HG03095 (cell line): ENCODE measurements at regions not wholly inside any gene's neighbourhood (a gene's known extent, or its start where the extent isn't known, plus 50 kb on each side); places are given as distances from the start of the nearest gene placed in this dataset.
A peak's percentile ranks its signal among the peaks of the same experiment; 100 is the strongest.
"Not testable (repeated sequence)": the region's sequence is repeated elsewhere in the genome, so short reads cannot be mapped to it uniquely, and the experiment has no call there.

ENCODE experiments used
- ATAC-seq: cut with Tn5 transposase; IDR thresholded peaks from one replicate; pipeline ENCODE4 v1.9.1; 2021; ENCODE audit warnings: moderate library complexity; ENCODE audit not compliant: unreplicated experiment

- no peak for ATAC-seq
Measured at GRCh38 chr5:14953075-14953607, 81.6 kb upstream of the ANKH start.

- ATAC-seq, result no peak
Measured at GRCh38 chr5:14948383-14948782, 76.8 kb upstream of the ANKH start.

DNA sequence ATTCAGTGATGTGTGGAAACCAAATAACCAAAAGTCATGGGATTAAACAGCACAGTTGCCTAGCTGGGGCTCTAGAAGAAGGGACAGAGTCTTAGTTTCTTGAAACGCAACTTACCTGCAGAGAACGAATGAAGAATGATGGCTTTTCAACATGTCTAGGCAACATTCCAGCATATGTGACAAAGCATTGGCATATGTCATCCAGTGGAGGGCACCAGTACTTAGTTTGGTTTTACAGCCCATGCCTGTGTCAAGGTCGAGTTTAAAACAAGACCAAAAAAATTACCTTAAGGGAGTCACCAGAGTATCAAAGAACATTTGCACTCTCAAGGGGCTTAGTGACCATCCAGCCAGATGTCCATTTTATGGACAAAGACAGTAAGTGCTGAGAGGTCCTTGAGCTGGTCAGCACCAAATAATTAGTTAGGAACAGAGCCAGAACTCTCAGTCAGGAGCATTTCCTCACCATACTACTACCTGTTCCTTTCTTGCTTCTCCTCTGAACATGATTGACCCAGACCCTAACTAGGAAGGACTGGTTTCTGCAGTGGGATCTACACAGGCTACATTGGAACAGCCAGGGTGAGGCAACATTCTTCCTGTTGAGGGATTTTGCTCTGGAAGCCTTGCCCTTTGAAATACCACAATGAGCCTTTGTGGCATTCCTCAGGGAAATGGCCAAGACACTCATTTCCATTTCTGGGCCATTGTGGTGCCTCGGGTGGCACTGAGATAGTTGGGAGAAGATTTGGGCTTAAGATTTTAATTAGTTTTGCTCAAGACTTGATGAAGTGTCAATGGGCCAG is 75.4 kb upstream of the ANKH start:
- peak; percentile 70 for ATAC-seq

DNA sequence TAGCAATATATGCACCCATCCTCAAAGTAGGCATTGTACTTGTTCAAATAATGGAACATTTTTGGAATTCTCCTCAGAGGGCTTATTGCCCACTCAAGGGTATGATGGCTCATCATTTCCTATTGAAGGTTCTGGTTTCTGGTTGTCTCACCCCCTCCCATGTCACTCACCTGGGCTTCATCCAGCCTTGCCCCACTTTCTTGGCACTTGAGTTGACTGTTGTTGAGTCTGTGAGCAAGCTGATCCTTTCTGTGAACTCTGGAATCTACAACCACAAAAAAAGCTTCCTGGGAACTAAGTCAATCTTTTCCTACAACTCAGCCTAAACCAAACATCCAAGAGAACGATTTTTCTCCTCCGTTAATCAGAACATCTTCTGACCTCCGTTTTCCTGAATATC is 73.9 kb upstream of the ANKH start:
- no peak for ATAC-seq

GRCh38 chr5:14944996-14945395 is 73.4 kb upstream of the ANKH start:
- ATAC-seq, result no peak

- no peak for ATAC-seq
Measured at GRCh38 chr5:14944350-14944739, 72.8 kb upstream of the ANKH start.

DNA sequence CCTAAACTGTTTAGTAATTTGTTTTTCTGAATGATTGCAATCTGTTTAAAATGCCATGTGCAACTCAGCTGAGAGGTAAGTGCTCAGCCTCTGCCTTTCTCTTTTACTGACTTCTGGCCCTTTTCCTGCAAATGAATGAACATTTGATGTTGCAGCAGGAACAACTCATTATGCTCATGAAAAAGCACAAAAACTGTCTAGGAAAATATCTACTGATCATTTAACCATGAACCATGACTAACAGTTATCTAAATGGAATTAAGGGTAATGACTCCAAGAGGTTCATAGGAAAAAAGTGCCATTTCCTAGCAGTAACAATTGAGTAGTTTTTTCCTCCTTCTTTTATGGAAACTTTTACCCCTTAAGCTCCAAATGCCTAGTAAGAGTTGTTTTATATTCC is 70.6 kb upstream of the ANKH start:
- no peak for ATAC-seq

- no peak for ATAC-seq
Measured at GRCh38 chr5:14937254-14937653, 65.7 kb upstream of the ANKH start.

DNA sequence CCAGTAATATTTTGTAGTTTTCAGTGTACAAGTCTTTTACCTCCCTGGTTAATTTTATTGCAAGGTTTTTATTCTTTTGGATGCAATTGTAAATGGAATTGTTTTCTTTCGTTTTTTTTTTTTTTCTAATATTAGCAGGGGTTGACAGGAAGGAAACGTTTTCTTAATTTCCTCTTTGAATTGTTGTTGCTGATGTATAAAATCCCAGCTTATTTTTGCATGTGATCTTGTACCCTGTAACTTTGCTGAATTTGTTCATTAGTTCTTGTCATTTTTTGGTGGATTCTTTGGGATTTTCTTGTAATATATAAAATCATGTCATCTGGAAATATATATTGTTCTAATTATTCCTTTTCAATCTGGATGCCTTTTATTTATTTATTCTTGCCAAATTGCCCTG is 65.0 kb upstream of the ANKH start:
- no peak for ATAC-seq

DNA sequence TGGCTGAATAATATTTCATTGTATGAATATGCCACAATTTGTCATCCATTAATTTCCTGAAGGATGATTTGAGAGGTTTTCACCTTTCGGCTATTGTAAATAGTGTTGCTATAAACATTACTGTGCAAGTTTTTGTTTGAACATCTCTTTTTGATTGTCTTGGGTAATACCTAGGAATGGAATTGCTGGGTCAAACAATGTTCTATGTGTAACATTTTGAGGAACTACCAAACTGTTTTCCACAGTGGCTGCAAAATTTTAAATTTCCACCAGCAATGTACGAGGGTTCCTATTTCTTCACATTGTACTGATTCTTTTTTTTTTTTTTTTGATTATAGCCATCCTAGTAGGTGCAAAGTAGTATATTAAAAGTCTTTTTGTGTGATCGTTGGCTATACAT is 63.8 kb upstream of the ANKH start:
- no peak for ATAC-seq

DNA sequence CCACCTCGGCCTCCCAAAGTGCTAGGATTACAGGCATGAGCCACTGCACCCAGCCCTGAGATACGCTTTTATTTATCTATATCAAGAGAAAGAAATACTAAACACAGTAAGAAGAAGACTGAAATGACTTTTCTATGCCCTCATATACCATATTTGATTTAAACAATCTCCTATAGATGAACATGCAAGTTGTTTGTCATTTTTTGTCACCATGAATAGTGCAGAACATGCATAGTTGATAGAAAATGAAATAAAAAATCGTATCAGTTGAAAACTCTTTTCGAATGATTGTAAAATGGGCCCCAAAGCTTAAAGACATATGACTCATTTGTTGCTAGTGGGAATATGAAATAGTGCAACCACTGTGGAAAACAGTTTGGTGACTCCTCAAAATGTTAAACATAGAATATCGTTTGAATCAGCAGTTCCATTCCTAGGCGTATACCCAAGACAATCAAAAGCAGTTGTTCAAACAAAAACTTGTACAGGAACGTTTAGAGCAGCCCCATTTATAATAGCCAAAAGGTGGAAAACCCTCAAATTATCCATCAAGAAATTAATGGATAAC is 61.4 kb upstream of the ANKH start:
- ATAC-seq, result no peak

GRCh38 chr5:14930486-14930885 is 58.9 kb upstream of the ANKH start:
- ATAC-seq, result no peak

DNA sequence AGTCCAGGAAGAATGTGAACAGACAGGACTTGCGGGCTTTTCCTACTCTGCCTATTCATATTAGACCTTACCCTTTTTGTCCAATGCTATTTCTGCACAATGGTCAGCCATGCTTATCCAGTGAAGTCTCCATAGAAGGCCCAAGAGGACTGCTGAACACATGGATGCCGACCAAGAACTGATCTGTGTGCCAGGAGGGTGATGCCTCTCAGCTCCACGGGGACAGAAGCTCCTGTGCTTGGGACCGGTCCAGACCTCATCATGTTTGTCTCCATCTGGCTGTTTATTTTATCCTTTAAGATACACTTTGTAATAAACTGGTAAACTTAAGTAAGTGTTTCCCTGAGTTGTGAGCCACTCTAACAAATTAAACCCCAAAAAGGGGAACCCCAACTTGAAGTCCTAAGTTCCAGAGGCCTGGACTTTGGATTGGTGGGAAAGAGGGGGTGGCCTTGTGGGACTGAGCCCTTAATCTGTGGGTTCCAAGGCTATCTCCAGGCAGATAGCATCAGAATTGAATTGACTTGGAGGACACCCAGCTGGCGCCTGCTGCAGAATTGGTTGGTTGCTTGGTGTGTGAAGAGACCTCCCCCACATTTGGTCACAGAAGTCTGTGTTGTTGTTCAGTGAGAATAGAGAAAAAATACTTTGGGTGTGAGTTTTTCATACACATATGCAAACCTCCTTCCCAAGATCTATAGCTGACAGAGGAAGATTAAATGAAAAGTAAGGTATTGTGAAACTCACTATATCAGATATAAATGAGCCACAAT is 57.9 kb upstream of the ANKH start:
- ATAC-seq, result no peak

GRCh38 chr5:14928661-14929060 is 57.1 kb upstream of the ANKH start:
- ATAC-seq, result no peak

DNA sequence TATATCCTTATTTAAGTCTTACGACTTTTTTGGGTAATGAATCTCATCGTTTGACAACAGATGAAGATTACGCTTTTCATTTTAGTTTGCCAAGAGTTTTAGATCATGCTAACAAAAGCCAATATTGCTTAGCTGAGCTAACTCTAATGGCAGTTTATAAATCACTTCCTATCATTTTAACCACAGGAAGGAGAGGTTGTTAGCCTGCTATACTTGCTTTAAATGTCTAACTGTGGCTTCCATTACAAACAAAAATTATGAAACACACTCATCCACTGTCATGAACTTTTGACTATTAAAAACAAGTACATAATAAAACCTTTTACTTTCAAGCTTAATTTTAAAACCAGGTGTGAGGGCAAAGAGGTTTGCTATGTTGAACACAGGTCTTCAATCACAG is 53.7 kb upstream of the ANKH start:
- ATAC-seq, result no peak

GRCh38 chr5:14922952-14923351 is 51.4 kb upstream of the ANKH start:
- not testable (repeated sequence) for ATAC-seq

DNA sequence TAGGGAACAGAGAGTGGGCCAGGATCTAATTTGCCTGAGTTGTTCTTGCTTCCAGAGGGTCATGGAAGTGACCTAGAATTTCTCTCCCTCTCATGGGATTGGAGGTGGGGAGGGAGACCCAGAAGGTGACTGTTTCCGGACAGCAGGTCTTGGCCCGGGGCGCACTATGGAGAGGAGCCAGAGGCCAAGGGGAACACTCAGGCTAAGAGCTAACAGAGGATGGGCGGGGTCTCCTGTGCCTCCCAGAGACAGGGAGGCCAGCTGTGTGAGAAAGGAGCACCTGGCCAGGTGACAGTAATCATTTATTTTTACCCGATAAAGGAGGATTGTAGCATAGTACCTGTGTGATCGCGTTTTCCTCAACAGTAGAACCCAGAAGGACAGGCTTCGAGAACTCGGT is 50.9 kb upstream of the ANKH start:
- ATAC-seq, result no peak
